ENCODE measurements at regions not wholly inside any gene's neighbourhood (a gene's known extent, or its start where the extent isn't known, plus 50 kb on each side); places are given as distances from the start of the nearest gene placed in this dataset.

GRCh38 chr4:128690011-128690410 lies 119.5 kb upstream of the JADE1 start:
- no peak overlapping the region for H3K4me3 ChIP-seq (ENCODE audit: low read length)
- no peak for DNase-seq (ENCODE audit: low read depth)
- no peak for TF ChIP-seq CTCF (conservative IDR thresholded peaks at IDR 0.05; ENCODE audit: low read length)

- no peak for TF ChIP-seq CTCF (conservative IDR thresholded peaks at IDR 0.05; ENCODE audit: low read length)
- no peak for DNase-seq (ENCODE audit: low read depth)
- H3K4me3 ChIP-seq (ENCODE audit: low read length), result no peak overlapping the region
These were observed 120.6 kb upstream of the JADE1 start for GRCh38 chr4:128688846-128689437.

GRCh38 chr4:128688033-128688721 lies 121.3 kb upstream of the JADE1 start:
- no peak overlapping the region for H3K4me3 ChIP-seq (ENCODE audit: low read length)
- no peak for DNase-seq (ENCODE audit: low read depth)
- no peak for TF ChIP-seq CTCF (conservative IDR thresholded peaks at IDR 0.05; ENCODE audit: low read length)

DNA sequence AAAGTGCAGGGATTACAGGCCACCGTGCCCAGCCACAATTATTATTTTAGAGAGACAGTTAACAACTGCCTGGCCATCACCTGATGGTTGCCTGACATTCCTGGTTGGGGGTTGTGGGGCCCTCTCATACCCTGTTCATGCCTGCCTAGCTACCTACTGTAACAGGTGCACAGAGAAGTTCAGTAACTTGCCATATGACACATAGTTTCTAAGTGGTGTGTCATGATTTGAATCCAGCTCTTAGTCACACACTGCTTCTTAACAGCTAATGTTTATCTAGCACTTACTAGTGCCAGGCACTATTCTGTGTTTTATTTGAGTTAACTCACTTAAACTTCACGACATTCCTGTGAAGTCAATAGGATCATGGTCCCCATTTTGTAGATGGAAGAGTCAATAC lies 122.7 kb upstream of the JADE1 start:
- DNase-seq (ENCODE audit: low read depth), result no peak
- TF ChIP-seq CTCF (conservative IDR thresholded peaks at IDR 0.05; ENCODE audit: low read length), result no peak
- no peak overlapping the region for H3K4me3 ChIP-seq (ENCODE audit: low read length)

DNA sequence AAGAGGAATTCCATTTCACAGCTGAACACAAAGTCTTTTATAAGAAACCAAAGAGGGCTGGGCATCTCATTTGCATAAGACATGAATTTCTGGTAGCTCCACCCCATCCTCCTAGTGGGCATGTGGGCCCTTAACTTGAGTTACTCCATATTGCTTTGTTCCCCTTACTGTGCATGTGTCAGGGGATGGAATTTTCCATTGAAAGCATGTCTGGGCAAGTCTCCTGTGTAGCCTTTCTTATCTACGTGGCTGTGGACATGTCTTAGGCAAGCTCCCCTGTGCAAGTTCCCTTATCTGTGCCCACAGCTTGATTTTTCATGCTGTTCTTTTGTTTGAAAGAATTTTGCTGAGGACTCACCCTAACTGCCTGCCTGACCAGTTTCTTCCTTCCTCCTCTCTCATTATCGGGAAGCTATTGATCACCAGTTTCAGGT lies 123.5 kb upstream of the JADE1 start:
- TF ChIP-seq CTCF (conservative IDR thresholded peaks at IDR 0.05; ENCODE audit: low read length), result no peak
- DNase-seq (ENCODE audit: low read depth), result no peak
- H3K4me3 ChIP-seq (ENCODE audit: low read length), result no peak overlapping the region

- no peak overlapping the region for H3K4me3 ChIP-seq (ENCODE audit: low read length)
- no peak for TF ChIP-seq CTCF (conservative IDR thresholded peaks at IDR 0.05; ENCODE audit: low read length)
- no peak for DNase-seq (ENCODE audit: low read depth)
These were observed 125.5 kb upstream of the JADE1 start for GRCh38 chr4:128684016-128684415.
